Pancreas (tissue), 10 donors: ENCODE measurements at regions not wholly inside any gene's neighbourhood (a gene's known extent, or its start where the extent isn't known, plus 50 kb on each side); places are given as distances from the start of the nearest gene placed in this dataset.
"Not testable (repeated sequence)": the region's sequence is repeated elsewhere in the genome, so short reads cannot be mapped to it uniquely, and the experiment has no call there.

ENCODE experiments used
- ATAC-seq, 4 donors: fragments of 200-7000 bp; cut with Tn5 transposase; one replicate each; pipeline versions ENCODE4 v1.8.0 to v1.9.1; 2020; ENCODE audit warnings: mild to moderate bottlenecking in 4 of 4, moderate library complexity in 4 of 4
- DNase-seq, 6 donors: peaks; one replicate each; pipeline ENCODE4 v3.0.0-alpha.2; 2020
- FAIRE-seq: peaks from 2 replicates; lab custom pipeline; 2012; peaks lifted over from hg19 to GRCh38; lab: Jason Lieb, UNC
- H3K27ac ChIP-seq, 4 donors: fragments of 200-600 bp; sonication (generic); 1 replicate in 3 of 4; 2 replicates in 1 of 4; pipeline versions ENCODE4 v1.5.0 to v1.8.0; 2020
- H3K27me3 ChIP-seq, 4 donors: fragments of 200-600 bp; one replicate each; pipeline ENCODE4 v1.8.0; 2021
- H3K36me3 ChIP-seq, 3 donors: fragments of 200-600 bp; sonication (generic) in 1 of 3; one replicate each; pipeline versions ENCODE4 v1.5.0 to v1.8.0; 2020 to 2021
- H3K4me1 ChIP-seq, 3 donors: fragments of 200-600 bp; one replicate each; pipeline ENCODE4 v1.8.0; 2021
- H3K4me3 ChIP-seq, 4 donors: fragments of 200-600 bp; sonication (generic) in 2 of 4; one replicate each; pipeline versions ENCODE4 v1.5.0 to v1.8.0; 2020 to 2021
- H3K9me3 ChIP-seq, 4 donors: fragments of 200-600 bp; one replicate each; pipeline ENCODE4 v1.8.0; 2021
- CTCF ChIP-seq, 4 donors: fragments of 200-600 bp; sonication (generic) in 3 of 4; IDR thresholded peaks; one replicate each; pipeline versions ENCODE4 v1.5.0 to v1.8.0; 2021; ENCODE audit warnings: antibody characterized with exemption in 4 of 4
- WGBS, 2 donors: extraction: QIAGEN DNeasy Blood & Tissue Kit; methylation state at CpG; one replicate each; pipeline ENCODE4 v1.1.7; 2013; 5-methylcytosine and 5-hydroxymethylcytosine counted together
- intact Hi-C, 3 donors: fragments of 100-400 bp; cut with DNase I; formaldehyde crosslinking; loops; one replicate each; pipeline versions ENCODE4 v1.11.1 to v1.14.2; 2022
- donor health status: healthy with polysubstance abuse.
- donor health status: DM: no; HTN: no; CAD: no; lungs with moderate emphysema.
- donor health status: DM: no; HTN: no; CAD: no.
- donor health status: control.
- donor health status: control.
- donor health status: Bipolar disorder and iron deficiency.
- donor health status: DM: yes; HTN: yes; CAD: no.
- donor health status: DM: no; HTN: no; CAD: no.
- donor health status: DM: no; HTN: no; CAD: no.
- donor health status: DM: yes; HTN: yes; CAD: no.

- intact Hi-C loops = no loop called here
- H3K4me3 ChIP-seq = no peak overlapping the region
- 94 to 97% methylated on average over 1 of the region's 1 CpG for WGBS, 2 donors
- peaks cover 6 to 16% (median 7%) of the 10 kb centered on the region in 3 donors for H3K4me1 ChIP-seq
- no peak for FAIRE-seq
- no peak for TF ChIP-seq CTCF (IDR thresholded peaks at IDR 0.05)
- H3K36me3 ChIP-seq = no peaks in the 10 kb centered on the region
- ATAC-seq = no peak
- H3K9me3 ChIP-seq = no peaks in the 10 kb centered on the region
- H3K27me3 ChIP-seq = no peaks in the 10 kb centered on the region
- H3K27ac ChIP-seq = no peak overlapping the region
- DNase-seq = no peak
These were observed 66.0 kb upstream of the DHRS4 start for GRCh38 chr14:23887536-23887935.

DNA sequence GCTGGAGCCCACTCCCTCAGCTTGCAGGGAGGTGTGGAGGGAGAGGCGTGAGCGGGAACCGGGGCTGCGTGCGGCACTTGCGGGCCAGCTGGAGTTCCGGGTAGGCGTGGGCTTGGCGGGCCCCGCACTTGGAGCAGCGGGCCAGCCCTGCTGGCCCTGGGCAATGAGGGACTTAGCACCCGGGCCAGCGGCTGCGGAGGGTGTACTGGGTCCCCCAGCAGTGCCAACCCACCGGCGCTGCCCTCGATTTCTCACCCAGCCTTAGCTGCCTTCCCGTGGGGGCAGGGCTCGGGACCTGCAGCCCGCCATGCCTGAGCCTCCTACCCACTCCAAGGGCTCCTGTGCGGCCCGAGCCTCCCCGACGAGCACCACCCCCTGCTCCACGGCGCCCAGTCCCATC, 61.9 kb upstream of the DHRS4 start:
- ATAC-seq, FAIRE-seq, H3K4me1 ChIP-seq, H3K27ac ChIP-seq, H3K4me3 ChIP-seq, H3K9me3 ChIP-seq, H3K27me3 ChIP-seq, H3K36me3 ChIP-seq, intact Hi-C loops: not testable (repeated sequence)
- WGBS, 2 donors = 97 to 98% methylated on average over 16 to 26 of the region's 26 CpGs
- peak in 1 of 6 donors; percentile 52 for DNase-seq

GRCh38 chr14:23892289-23892688, 61.3 kb upstream of the DHRS4 start:
- H3K27me3 ChIP-seq, intact Hi-C loops, FAIRE-seq, H3K4me3 ChIP-seq, DNase-seq, H3K4me1 ChIP-seq, H3K27ac ChIP-seq, H3K36me3 ChIP-seq, ATAC-seq, H3K9me3 ChIP-seq: not testable (repeated sequence)
- WGBS, 2 donors = 42 to 64% methylated on average over 2 to 3 of the region's 3 CpGs

- FAIRE-seq (no peak), DNase-seq (no peak), ATAC-seq (no peak)
- intact Hi-C loops = no loop called here
- Histone ChIP-seq H3K4me3 (no peak overlapping the region), H3K27ac (no peak overlapping the region), H3K36me3 (no peaks in the 10 kb centered on the region), H3K27me3 (no peaks in the 10 kb centered on the region), H3K9me3 (no peaks in the 10 kb centered on the region), H3K4me1 (no peaks in the 10 kb centered on the region)
- no peak for TF ChIP-seq CTCF (IDR thresholded peaks at IDR 0.05)
- WGBS, 2 donors = 57 to 59% methylated on average over 4 of the region's 4 CpGs
These were observed 59.1 kb upstream of the DHRS4 start for GRCh38 chr14:23894362-23895052.

DNA sequence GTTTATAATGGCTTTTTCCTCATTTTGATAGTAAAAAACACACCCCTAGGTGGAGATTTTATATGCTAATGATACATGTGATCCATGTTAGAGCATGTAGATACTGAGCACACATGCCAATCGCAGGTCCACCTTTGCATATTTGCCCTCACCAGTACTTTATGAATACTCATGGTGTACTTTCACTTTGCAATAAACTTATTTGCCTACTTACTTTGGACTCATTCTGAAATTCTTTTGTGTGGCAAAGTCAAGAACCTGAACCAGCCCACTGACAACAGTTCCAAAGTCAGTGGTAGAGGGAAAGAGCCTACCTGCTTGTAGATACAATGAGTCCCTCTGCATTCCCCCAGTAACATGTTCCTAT, 58.5 kb upstream of the DHRS4 start:
- no peak for DNase-seq
- Histone ChIP-seq H3K4me1 (no peaks in the 10 kb centered on the region), H3K27ac (no peak overlapping the region), H3K36me3 (no peaks in the 10 kb centered on the region), H3K4me3 (no peak overlapping the region), H3K9me3 (no peaks in the 10 kb centered on the region), H3K27me3 (no peaks in the 10 kb centered on the region)
- ATAC-seq = no peak
- no peak for FAIRE-seq
- intact Hi-C loops = no loop called here
- no peak for TF ChIP-seq CTCF (IDR thresholded peaks at IDR 0.05)
- WGBS, 2 donors = 75 to 81% methylated on average over 1 of the region's 1 CpG

- H3K36me3 ChIP-seq = no peaks in the 10 kb centered on the region
- no peak for TF ChIP-seq CTCF (IDR thresholded peaks at IDR 0.05)
- no peak overlapping the region for H3K4me3 ChIP-seq
- H3K27ac ChIP-seq = no peak overlapping the region
- ATAC-seq = peak; percentile 56 to 82 (median 72)
- no peaks in the 10 kb centered on the region for H3K9me3 ChIP-seq
- no peak for DNase-seq
- WGBS, 2 donors = 78 to 79% methylated on average over 3 of the region's 3 CpGs
- FAIRE-seq = no peak
- intact Hi-C loops = no loop called here
- no peaks in the 10 kb centered on the region for H3K27me3 ChIP-seq
- H3K4me1 ChIP-seq = no peaks in the 10 kb centered on the region
These were observed 58.1 kb upstream of the DHRS4 start for GRCh38 chr14:23895480-23895879.
